Parathyroid adenoma (tissue), 2 donors: ENCODE measurements at regions not wholly inside any gene's neighbourhood (a gene's known extent, or its start where the extent isn't known, plus 50 kb on each side); places are given as distances from the start of the nearest gene placed in this dataset.

Experiments used
- H2AFZ ChIP-seq: fragments of 300-600 bp; sonication (generic); one replicate; pipeline ENCODE4 v1.7.0; 2017; ENCODE audit warnings: antibody characterized with exemption, mild to moderate bottlenecking
- H3K27ac ChIP-seq: fragments of 300-600 bp; sonication (generic); one replicate; pipeline ENCODE4 v1.7.0; 2017
- H3K27me3 ChIP-seq: fragments of 300-600 bp; sonication (generic); one replicate; pipeline ENCODE4 v1.7.0; 2017; ENCODE audit warnings: low read length; ENCODE audit not compliant: control insufficient read depth, insufficient read depth
- H3K36me3 ChIP-seq: fragments of 300-600 bp; sonication (generic); one replicate; pipeline ENCODE4 v1.7.0; 2017; ENCODE audit warnings: low read length; ENCODE audit not compliant: control insufficient read depth, insufficient read depth
- H3K4me1 ChIP-seq: fragments of 300-600 bp; sonication (generic); one replicate; pipeline ENCODE4 v1.7.0; 2017; ENCODE audit warnings: control low read depth
- H3K4me2 ChIP-seq: fragments of 300-600 bp; sonication (generic); one replicate; pipeline ENCODE4 v1.7.0; 2017; ENCODE audit warnings: low read length
- H3K4me3 ChIP-seq: fragments of 300-600 bp; sonication (generic); one replicate; pipeline ENCODE4 v1.7.0; 2017; ENCODE audit warnings: low read depth, low read length
- H3K79me2 ChIP-seq: fragments of 300-600 bp; sonication (generic); one replicate; pipeline ENCODE4 v1.7.0; 2017; ENCODE audit warnings: control low read depth
- H3K9ac ChIP-seq: fragments of 300-600 bp; sonication (generic); one replicate; pipeline ENCODE4 v1.7.0; 2017; ENCODE audit warnings: mild to moderate bottlenecking
- H3K9me3 ChIP-seq: fragments of 300-600 bp; sonication (generic); one replicate; pipeline ENCODE4 v1.7.0; 2017; ENCODE audit warnings: low read length; ENCODE audit not compliant: control insufficient read depth
- TF ChIP-seq, protein P1 (sequence below): fragments of 300-600 bp; sonication (generic); IDR thresholded peaks from one replicate; pipeline ENCODE4 v1.7.0; 2017; ENCODE audit warnings: antibody characterized with exemption, mild to moderate bottlenecking
- donor health status: primary hyperparathyroidism.

GRCh38 chr2:88892788-88893187 lies 201.3 kb downstream of the RPIA start:
- no peaks in the 10 kb centered on the region for H3K36me3 ChIP-seq
- H3K27ac ChIP-seq, result no peak overlapping the region
- H3K27me3 ChIP-seq, result no peaks in the 10 kb centered on the region
- no peak overlapping the region for H2AFZ ChIP-seq
- TF ChIP-seq, protein P1, sequence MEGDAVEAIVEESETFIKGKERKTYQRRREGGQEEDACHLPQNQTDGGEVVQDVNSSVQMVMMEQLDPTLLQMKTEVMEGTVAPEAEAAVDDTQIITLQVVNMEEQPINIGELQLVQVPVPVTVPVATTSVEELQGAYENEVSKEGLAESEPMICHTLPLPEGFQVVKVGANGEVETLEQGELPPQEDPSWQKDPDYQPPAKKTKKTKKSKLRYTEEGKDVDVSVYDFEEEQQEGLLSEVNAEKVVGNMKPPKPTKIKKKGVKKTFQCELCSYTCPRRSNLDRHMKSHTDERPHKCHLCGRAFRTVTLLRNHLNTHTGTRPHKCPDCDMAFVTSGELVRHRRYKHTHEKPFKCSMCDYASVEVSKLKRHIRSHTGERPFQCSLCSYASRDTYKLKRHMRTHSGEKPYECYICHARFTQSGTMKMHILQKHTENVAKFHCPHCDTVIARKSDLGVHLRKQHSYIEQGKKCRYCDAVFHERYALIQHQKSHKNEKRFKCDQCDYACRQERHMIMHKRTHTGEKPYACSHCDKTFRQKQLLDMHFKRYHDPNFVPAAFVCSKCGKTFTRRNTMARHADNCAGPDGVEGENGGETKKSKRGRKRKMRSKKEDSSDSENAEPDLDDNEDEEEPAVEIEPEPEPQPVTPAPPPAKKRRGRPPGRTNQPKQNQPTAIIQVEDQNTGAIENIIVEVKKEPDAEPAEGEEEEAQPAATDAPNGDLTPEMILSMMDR, result no peak
- H3K4me3 ChIP-seq, result no peak overlapping the region
- H3K4me2 ChIP-seq, result no peak overlapping the region
- no peaks in the 10 kb centered on the region for H3K79me2 ChIP-seq
- H3K4me1 ChIP-seq, result no peaks in the 10 kb centered on the region
- H3K9me3 ChIP-seq, result no peaks in the 10 kb centered on the region
- H3K9ac ChIP-seq, result no peak overlapping the region

- Histone ChIP-seq H3K27ac (no peak overlapping the region), H3K36me3 (no peaks in the 10 kb centered on the region), H3K9ac (no peak overlapping the region), H3K9me3 (no peaks in the 10 kb centered on the region), H3K79me2 (no peaks in the 10 kb centered on the region), H3K4me3 (no peak overlapping the region), H3K4me1 (no peaks in the 10 kb centered on the region), H3K4me2 (no peak overlapping the region), H3K27me3 (no peaks in the 10 kb centered on the region), H2AFZ (no peak overlapping the region)
- TF ChIP-seq, protein P1, result no peak
Measured at GRCh38 chr2:88896971-88897370, 205.5 kb downstream of the RPIA start.

GRCh38 chr2:88897715-88898114 lies 206.2 kb downstream of the RPIA start:
- Histone ChIP-seq H3K27ac (no peak overlapping the region), H2AFZ (no peak overlapping the region), H3K27me3 (no peaks in the 10 kb centered on the region), H3K36me3 (no peaks in the 10 kb centered on the region), H3K79me2 (no peaks in the 10 kb centered on the region), H3K4me3 (no peak overlapping the region), H3K4me2 (no peak overlapping the region), H3K9ac (no peak overlapping the region), H3K4me1 (no peaks in the 10 kb centered on the region), H3K9me3 (no peaks in the 10 kb centered on the region)
- TF ChIP-seq, protein P1, result no peak

DNA sequence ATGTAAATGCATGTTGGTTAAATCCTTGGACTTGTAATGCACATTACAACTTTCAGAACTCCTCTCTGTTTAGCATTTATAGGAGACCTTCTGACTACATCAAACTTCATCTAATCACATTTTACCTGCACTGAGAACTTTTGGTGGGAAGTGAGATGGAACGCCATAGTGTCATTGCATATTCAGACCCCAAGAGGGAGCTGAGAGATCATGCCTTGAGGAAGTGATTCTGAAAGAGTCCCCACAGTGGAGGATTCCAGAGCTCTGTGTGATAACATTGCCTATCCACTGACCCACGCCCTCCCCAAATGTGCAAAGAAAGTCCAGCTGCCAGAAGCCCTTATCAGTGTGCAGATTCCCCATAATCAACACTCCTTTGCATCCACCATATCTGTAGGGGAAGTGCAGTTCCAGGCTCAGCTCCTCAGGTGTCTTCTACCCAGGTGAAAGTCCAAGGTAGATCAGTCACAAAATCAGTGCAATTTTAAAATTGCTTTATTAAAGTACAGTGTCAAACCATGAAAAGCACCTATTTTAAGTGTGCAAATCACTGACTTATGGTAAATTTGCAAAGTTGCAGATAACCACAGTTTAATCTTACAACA lies 212.4 kb downstream of the RPIA start:
- Histone ChIP-seq H3K9me3 (no peaks in the 10 kb centered on the region), H3K4me2 (no peak overlapping the region), H2AFZ (no peak overlapping the region), H3K36me3 (no peaks in the 10 kb centered on the region), H3K9ac (no peak overlapping the region), H3K4me3 (no peak overlapping the region), H3K4me1 (no peaks in the 10 kb centered on the region), H3K79me2 (no peaks in the 10 kb centered on the region), H3K27me3 (no peaks in the 10 kb centered on the region), H3K27ac (no peak overlapping the region)
- TF ChIP-seq, protein P1, result peak; percentile 56

DNA sequence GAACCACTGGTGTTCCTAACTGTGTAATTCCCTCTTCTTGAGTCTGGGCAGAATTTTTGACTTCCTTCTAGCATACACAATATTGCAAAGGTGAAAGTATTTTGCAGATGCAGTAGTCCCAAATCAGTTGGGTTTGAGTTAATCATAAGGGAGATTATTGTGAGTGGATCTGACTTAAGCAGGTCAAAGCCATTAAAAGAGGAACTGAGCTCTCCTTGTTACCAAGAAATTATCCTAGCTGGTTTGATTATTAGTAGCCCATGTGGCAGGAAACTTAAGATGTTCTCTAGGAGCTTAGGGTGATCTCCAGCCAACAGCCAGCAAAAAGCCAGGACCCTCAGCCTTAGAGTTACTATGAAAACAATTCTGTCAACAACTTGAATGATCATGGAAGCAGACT lies 221.8 kb downstream of the RPIA start:
- H3K4me1 ChIP-seq, result no peaks in the 10 kb centered on the region
- no peaks in the 10 kb centered on the region for H3K36me3 ChIP-seq
- no peak overlapping the region for H3K27ac ChIP-seq
- H3K27me3 ChIP-seq, result no peaks in the 10 kb centered on the region
- no peak overlapping the region for H3K9ac ChIP-seq
- no peaks in the 10 kb centered on the region for H3K79me2 ChIP-seq
- no peak overlapping the region for H2AFZ ChIP-seq
- no peaks in the 10 kb centered on the region for H3K9me3 ChIP-seq
- no peak overlapping the region for H3K4me2 ChIP-seq
- TF ChIP-seq, protein P1, result no peak
- H3K4me3 ChIP-seq, result no peak overlapping the region
